PC-9 (cell line): ENCODE measurements at regions not wholly inside any gene's neighbourhood (a gene's known extent, or its start where the extent isn't known, plus 50 kb on each side); places are given as distances from the start of the nearest gene placed in this dataset.

Source experiments
- BruUV-seq: library from RNA; stranded (reverse); fragments of 400-500 nt; replicated peaks from 2 replicates; lab custom pipeline; 2021; lab: Mats Ljungman, UMichigan
- CTCF ChIA-PET: fragments of 300-600 bp; sonication (Branson Sonifier 250); formaldehyde crosslinking; loops from one replicate; lab custom pipeline; 2022; ENCODE audit warnings: antibody characterized with exemption; lab: Charles Lee
- POLR2A ChIA-PET: fragments of 300-600 bp; sonication (Branson Sonifier 250); formaldehyde crosslinking; loops from one replicate; lab custom pipeline; 2022; ENCODE audit warnings: antibody characterized with exemption; ENCODE audit not compliant: unreplicated experiment; lab: Charles Lee
- DNase-seq, 2 experiments: peaks; one replicate each; pipeline versions ENCODE4 v3.0.0 to v3.0.0-alpha.2; 2015 to 2022; ENCODE audit warnings: mixed read lengths in 1 of 2
- H2AFZ ChIP-seq: fragments of 200-600 bp; sonication (generic); 2 replicates; pipeline ENCODE4 v1.8.1; 2017; ENCODE audit warnings: antibody characterized with exemption
- H3F3A ChIP-seq: fragments of 200-600 bp; sonication (generic); 2 replicates; pipeline ENCODE4 v1.8.1; 2017; ENCODE audit warnings: antibody characterized with exemption, mild to moderate bottlenecking, low read depth; ENCODE audit not compliant: insufficient read depth
- H3K27ac ChIP-seq: fragments of 200-600 bp; sonication (generic); 2 replicates; pipeline ENCODE4 v1.6.1; 2016; ENCODE audit warnings: mixed run types
- H3K27me3 ChIP-seq: fragments of 200-600 bp; sonication (generic); 2 replicates; pipeline ENCODE4 v1.6.1; 2016; ENCODE audit warnings: low read depth, mixed run types; ENCODE audit not compliant: insufficient read depth
- H3K36me3 ChIP-seq: fragments of 200-600 bp; sonication (generic); 2 replicates; pipeline ENCODE4 v1.6.1; 2016; ENCODE audit warnings: low read depth, mixed run types
- H3K4me1 ChIP-seq: fragments of 200-600 bp; sonication (generic); replicated peaks from 2 replicates; pipeline ENCODE4 v1.6.1; 2016; ENCODE audit warnings: mixed run types; ENCODE audit not compliant: insufficient read depth
- H3K4me2 ChIP-seq: fragments of 200-600 bp; sonication (generic); 2 replicates; pipeline ENCODE4 v1.6.1; 2017; ENCODE audit warnings: mixed run types
- H3K4me3 ChIP-seq: fragments of 200-600 bp; sonication (generic); 2 replicates; pipeline ENCODE4 v1.6.1; 2016; ENCODE audit warnings: mixed run types
- H3K79me2 ChIP-seq: fragments of 200-600 bp; sonication (generic); 2 replicates; pipeline ENCODE4 v1.6.1; 2017; ENCODE audit warnings: low read depth, mixed run types
- H3K9me2 ChIP-seq: fragments of 200-600 bp; sonication (generic); 2 replicates; pipeline ENCODE4 v1.8.1; 2017; ENCODE audit warnings: mild to moderate bottlenecking; ENCODE audit not compliant: insufficient read depth
- H3K9me3 ChIP-seq: fragments of 200-600 bp; sonication (generic); 2 replicates; pipeline ENCODE4 v1.8.1; 2016; ENCODE audit warnings: low read depth; ENCODE audit not compliant: insufficient read depth
- H4K20me1 ChIP-seq: fragments of 200-600 bp; sonication (generic); 2 replicates; pipeline ENCODE4 v1.8.1; 2017; ENCODE audit not compliant: insufficient read depth
- EZH2 ChIP-seq: fragments of 200-600 bp; sonication (generic); IDR thresholded peaks from 2 replicates; pipeline ENCODE4 v1.8.0; 2017; ENCODE audit warnings: antibody characterized with exemption, low read depth
- intact Hi-C: fragments of 100-400 bp; cut with micrococcal nuclease; formaldehyde crosslinking; loops from one replicate; pipeline ENCODE4 v1.10.0; 2022; ENCODE audit not compliant: unreplicated experiment
- TF ChIP-seq, protein P1 (sequence below): fragments of 200-600 bp; sonication (generic); conservative IDR thresholded peaks from 2 replicates; pipeline ENCODE4 v1.6.1; 2017; ENCODE audit warnings: mixed run types, antibody characterized with exemption, mild to moderate bottlenecking, moderate library complexity

DNA sequence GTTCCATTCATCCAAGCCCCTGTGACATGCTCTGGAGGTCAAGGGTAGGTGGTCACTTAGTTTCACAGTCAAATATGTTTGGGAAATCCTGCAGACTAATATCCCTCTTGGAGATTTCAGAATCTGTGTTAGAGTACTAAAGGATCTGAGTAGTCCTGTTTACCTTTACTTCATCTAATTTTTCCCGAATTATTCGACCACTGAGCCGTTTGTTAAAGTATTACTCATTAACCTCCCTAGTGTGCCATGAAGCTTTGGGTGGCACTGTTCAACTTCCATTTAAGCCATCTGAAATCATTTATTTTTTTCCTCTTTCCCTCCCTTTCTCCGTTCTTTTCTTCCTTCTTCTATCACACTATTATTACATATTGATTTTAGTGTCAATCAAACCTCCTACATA lies 109.9 kb downstream of the NGF start:
- no peak for DNase-seq
- no peak for TF ChIP-seq EZH2
- TF ChIP-seq, protein P1, sequence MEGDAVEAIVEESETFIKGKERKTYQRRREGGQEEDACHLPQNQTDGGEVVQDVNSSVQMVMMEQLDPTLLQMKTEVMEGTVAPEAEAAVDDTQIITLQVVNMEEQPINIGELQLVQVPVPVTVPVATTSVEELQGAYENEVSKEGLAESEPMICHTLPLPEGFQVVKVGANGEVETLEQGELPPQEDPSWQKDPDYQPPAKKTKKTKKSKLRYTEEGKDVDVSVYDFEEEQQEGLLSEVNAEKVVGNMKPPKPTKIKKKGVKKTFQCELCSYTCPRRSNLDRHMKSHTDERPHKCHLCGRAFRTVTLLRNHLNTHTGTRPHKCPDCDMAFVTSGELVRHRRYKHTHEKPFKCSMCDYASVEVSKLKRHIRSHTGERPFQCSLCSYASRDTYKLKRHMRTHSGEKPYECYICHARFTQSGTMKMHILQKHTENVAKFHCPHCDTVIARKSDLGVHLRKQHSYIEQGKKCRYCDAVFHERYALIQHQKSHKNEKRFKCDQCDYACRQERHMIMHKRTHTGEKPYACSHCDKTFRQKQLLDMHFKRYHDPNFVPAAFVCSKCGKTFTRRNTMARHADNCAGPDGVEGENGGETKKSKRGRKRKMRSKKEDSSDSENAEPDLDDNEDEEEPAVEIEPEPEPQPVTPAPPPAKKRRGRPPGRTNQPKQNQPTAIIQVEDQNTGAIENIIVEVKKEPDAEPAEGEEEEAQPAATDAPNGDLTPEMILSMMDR = no peak
- H2AFZ ChIP-seq = no peak overlapping the region
- peaks cover 13% of the 10 kb centered on the region for H3F3A ChIP-seq
- H3K79me2 ChIP-seq = no peaks in the 10 kb centered on the region
- H3K36me3 ChIP-seq = no peaks in the 10 kb centered on the region
- H3K27ac ChIP-seq = no peak overlapping the region
- H3K9me2 ChIP-seq = no peaks in the 10 kb centered on the region
- intact Hi-C loops = no loop called here
- ChIA-PET CTCF (no interaction called here), POLR2A (no interaction called here)
- BruUV-seq = no TSS peak
- no peak overlapping the region for H3K4me3 ChIP-seq
- peaks cover 23% of the 10 kb centered on the region for H3K4me1 ChIP-seq
- 0 out of 2 replicates have a peak, but pooled peaks cover 6% of the 10 kb centered on the region for H3K9me3 ChIP-seq
- no peak overlapping the region for H3K4me2 ChIP-seq
- H4K20me1 ChIP-seq = no peaks in the 10 kb centered on the region
- H3K27me3 ChIP-seq = no peaks in the 10 kb centered on the region

DNA sequence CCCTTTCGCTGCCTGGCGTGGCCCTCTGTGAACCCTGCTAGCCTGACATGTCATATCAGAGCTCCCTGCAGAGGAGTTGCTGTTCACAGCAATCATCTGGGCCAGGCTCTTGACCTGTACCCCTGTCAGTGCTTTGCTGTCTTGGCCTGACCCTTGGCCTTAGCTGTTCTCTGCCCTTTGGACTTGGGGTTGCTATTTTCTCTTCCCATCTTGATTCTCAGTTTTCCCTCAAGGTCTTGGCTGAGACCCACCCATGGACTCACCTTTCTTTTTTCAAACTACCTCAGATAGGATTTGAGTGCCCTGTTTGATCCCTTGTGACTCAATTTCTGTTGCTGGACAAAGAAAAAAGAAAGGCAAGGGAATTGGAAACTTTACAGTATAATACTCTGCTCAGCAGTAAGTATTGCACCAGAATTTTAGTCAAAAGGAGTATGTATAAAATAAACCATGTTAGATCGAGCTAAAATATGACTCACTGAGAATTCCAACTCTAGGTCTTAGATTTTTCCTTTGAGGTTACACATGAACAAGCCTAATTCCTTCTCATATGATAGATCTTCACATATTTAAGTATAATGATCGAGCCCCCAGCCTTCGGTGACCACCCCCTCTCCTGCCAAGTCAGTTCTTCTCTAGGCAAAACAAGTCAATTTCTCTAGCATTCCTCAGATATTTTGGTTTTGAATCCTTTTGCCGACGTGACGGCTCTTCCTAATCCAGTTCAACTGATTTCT lies 110.5 kb downstream of the NGF start:
- DNase-seq = no peak
- intact Hi-C loops = no loop called here
- ChIA-PET POLR2A (no interaction called here), CTCF (no interaction called here)
- Histone ChIP-seq H3K27me3 (no peaks in the 10 kb centered on the region), H3K9me2 (no peaks in the 10 kb centered on the region), H3K36me3 (no peaks in the 10 kb centered on the region), H3F3A (peaks cover 19% of the 10 kb centered on the region), H3K9me3 (0 out of 2 replicates have a peak, but pooled peaks cover 6% of the 10 kb centered on the region), H3K79me2 (no peaks in the 10 kb centered on the region), H3K27ac (no peak overlapping the region), H4K20me1 (no peaks in the 10 kb centered on the region), H3K4me1 (peaks cover 30% of the 10 kb centered on the region), H3K4me3 (no peak overlapping the region), H3K4me2 (no peak overlapping the region), H2AFZ (no peak overlapping the region)
- no TSS peak for BruUV-seq
- no peak for TF ChIP-seq EZH2
- TF ChIP-seq, protein P1 = no peak

DNA sequence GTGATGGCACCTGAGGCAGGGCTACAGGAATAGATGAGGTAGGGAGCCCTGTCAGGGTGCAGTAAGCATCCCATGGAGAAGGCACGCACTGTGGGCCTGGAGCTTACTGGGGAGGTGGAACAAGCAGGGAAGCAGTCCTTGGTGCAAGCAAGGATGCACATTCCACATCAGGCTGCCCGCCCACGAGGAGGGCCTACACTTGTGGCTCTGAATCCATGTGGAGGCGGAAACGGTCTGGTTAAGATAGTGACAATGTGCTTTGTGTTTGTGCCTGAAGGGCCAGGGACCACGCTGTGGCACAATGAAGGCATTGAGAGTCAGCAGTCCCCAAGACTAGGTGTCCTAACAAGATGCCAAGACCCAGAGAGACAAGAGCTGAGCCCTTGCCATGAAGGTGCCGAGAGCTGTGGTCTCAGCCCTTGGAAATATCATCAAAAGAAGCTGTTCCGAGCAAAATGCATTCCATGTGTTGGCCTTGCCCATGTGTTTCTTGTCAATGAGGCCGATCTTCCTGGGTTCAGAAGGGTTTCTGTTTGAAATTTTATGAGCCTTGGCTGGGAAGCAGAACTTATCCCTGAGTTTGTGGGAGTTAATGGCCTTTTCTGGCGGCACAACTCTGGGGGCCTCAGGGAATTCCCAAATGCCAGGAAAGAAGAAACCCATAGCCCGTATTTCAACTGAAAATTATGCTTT lies 111.9 kb downstream of the NGF start:
- Histone ChIP-seq H2AFZ (no peak overlapping the region), H3K9me2 (no peaks in the 10 kb centered on the region), H4K20me1 (no peaks in the 10 kb centered on the region), H3K4me3 (no peak overlapping the region), H3K4me1 (peaks cover 43% of the 10 kb centered on the region), H3K27ac (no peak overlapping the region), H3K36me3 (no peaks in the 10 kb centered on the region), H3K79me2 (no peaks in the 10 kb centered on the region), H3K27me3 (no peaks in the 10 kb centered on the region), H3K9me3 (0 out of 2 replicates have a peak, but pooled peaks cover 6% of the 10 kb centered on the region), H3F3A (peaks cover 29% of the 10 kb centered on the region), H3K4me2 (no peak overlapping the region)
- intact Hi-C loops = no loop called here
- CTCF ChIA-PET = no interaction called here
- TF ChIP-seq, protein P1 = no peak
- no peak for DNase-seq
- BruUV-seq = no TSS peak
- POLR2A ChIA-PET = no interaction called here
